H1 (cell line): ENCODE measurements at regions not wholly inside any gene's neighbourhood (a gene's known extent, or its start where the extent isn't known, plus 50 kb on each side); places are given as distances from the start of the nearest gene placed in this dataset.

Experiments
- ASH2L ChIP-seq: fragments of 200-600, 300-600 bp; sonication (generic); IDR thresholded peaks from one replicate; pipeline ENCODE4 v1.7.1; 2017; ENCODE audit warnings: low read length
- CTCF ChIP-seq, 3 experiments: IDR thresholded peaks; 1 replicate in 2 of 3; 2 replicates in 1 of 3; pipeline versions ENCODE4 v1.5.1 to v1.6.1; 2011; ENCODE audit warnings: low read length in 3 of 3, mild to moderate bottlenecking in 3 of 3, inconsistent platforms in 2 of 3, low read depth in 1 of 3, moderate library complexity in 1 of 3; ENCODE audit not compliant: insufficient read depth in 1 of 3; ENCODE audit errors: control extremely low read depth in 1 of 3
- EGR1 ChIP-seq: IDR thresholded peaks from 2 replicates; pipeline ENCODE4 v1.6.1; 2011; ENCODE audit warnings: low read depth, low read length, borderline replicate concordance
- EZH2 ChIP-seq: fragments of 200-600 bp; sonication (generic); IDR thresholded peaks from 2 replicates; pipeline ENCODE4 v1.7.1; 2012; ENCODE audit warnings: low read depth, mild to moderate bottlenecking, moderate library complexity, low read length, inconsistent platforms; ENCODE audit not compliant: severe bottlenecking
- KDM5A ChIP-seq: fragments of 200-600 bp; IDR thresholded peaks from 2 replicates; pipeline ENCODE4 v1.7.1; 2012; ENCODE audit warnings: mild to moderate bottlenecking, low read length, inconsistent platforms, mixed read lengths
- POLR2A ChIP-seq, 2 experiments: IDR thresholded peaks; 1 replicate in 1 of 2; 2 replicates in 1 of 2; pipeline ENCODE4 v1.6.1; 2011; ENCODE audit warnings: low read depth in 2 of 2, low read length in 2 of 2, mild to moderate bottlenecking in 2 of 2; ENCODE audit errors: control extremely low read depth in 1 of 2

GRCh38 chr2:237194906-237195305 lies 109.2 kb downstream of the COPS8 start:
- TF ChIP-seq CTCF (IDR thresholded peaks at IDR 0.05; ENCODE audit: control extremely low read depth in 1 of 3, insufficient read depth in 1 of 3, low read depth in 1 of 3, low read length in 3 of 3) (no peak), POLR2A (IDR thresholded peaks at IDR 0.05; ENCODE audit: control extremely low read depth in 1 of 2, low read depth in 2 of 2, low read length in 2 of 2) (no peak), ASH2L (no peak), EZH2 (no peak), KDM5A (no peak), EGR1 (no peak)
